Endodermal cell (in vitro differentiated cells): ENCODE measurements at regions not wholly inside any gene's neighbourhood (a gene's known extent, or its start where the extent isn't known, plus 50 kb on each side); places are given as distances from the start of the nearest gene placed in this dataset.

ENCODE experiments used
- DNase-seq: peaks from one replicate; pipeline ENCODE4 v3.0.0-alpha.2; 2017
- H3K27ac ChIP-seq: 2 replicates; pipeline ENCODE4 v1.5.1; 2013; ENCODE audit warnings: mild to moderate bottlenecking, low read depth, low read length, moderate library complexity
- H3K27me3 ChIP-seq: 2 replicates; pipeline ENCODE4 v1.6.1; 2013; ENCODE audit warnings: mild to moderate bottlenecking, low read length, moderate library complexity; ENCODE audit not compliant: insufficient read depth, control insufficient read depth, poor library complexity, severe bottlenecking
- H3K36me3 ChIP-seq: 2 replicates; pipeline ENCODE4 v1.7.0; 2013; ENCODE audit warnings: mild to moderate bottlenecking, low read length, moderate library complexity; ENCODE audit not compliant: control insufficient read depth, insufficient read depth
- H3K4me1 ChIP-seq: one replicate; pipeline ENCODE4 v1.7.0; 2013; ENCODE audit warnings: low read length; ENCODE audit not compliant: control insufficient read depth, insufficient read depth
- H3K4me3 ChIP-seq: 2 replicates; pipeline ENCODE4 v1.5.1; 2013; ENCODE audit warnings: mild to moderate bottlenecking, low read length, moderate library complexity
- H3K9ac ChIP-seq: 2 replicates; pipeline ENCODE4 v1.6.1; 2013; ENCODE audit warnings: mild to moderate bottlenecking, low read length, moderate library complexity; ENCODE audit not compliant: poor library complexity, severe bottlenecking; ENCODE audit errors: extremely low read depth
- H3K9me3 ChIP-seq: 2 replicates; pipeline ENCODE4 v1.6.1; 2013; ENCODE audit warnings: mild to moderate bottlenecking, low read length, moderate library complexity; ENCODE audit not compliant: control insufficient read depth
- H3K27ac Mint-ChIP-seq: 2 replicates; pipeline ENCODE4 v1.8.0; 2020; ENCODE audit warnings: mixed read lengths
- H3K27me3 Mint-ChIP-seq: 2 replicates; pipeline ENCODE4 v1.8.0; 2021; ENCODE audit warnings: mild to moderate bottlenecking, mixed read lengths; ENCODE audit not compliant: insufficient read depth
- H3K36me3 Mint-ChIP-seq: 2 replicates; pipeline ENCODE4 v1.8.0; 2020; ENCODE audit warnings: low read depth, mixed read lengths
- H3K4me1 Mint-ChIP-seq: 2 replicates; pipeline ENCODE4 v1.8.0; 2020; ENCODE audit warnings: mixed read lengths
- H3K4me3 Mint-ChIP-seq: 2 replicates; pipeline ENCODE4 v1.8.0; 2020; ENCODE audit warnings: mild to moderate bottlenecking, moderate library complexity, mixed read lengths
- H3K9me3 Mint-ChIP-seq: 2 replicates; pipeline ENCODE4 v1.8.0; 2020; ENCODE audit warnings: mild to moderate bottlenecking, mixed read lengths
- WGBS, 2 experiments: methylation state at CpG; one replicate each; pipeline versions ENCODE4 v1.1.5 to v1.1.7; 2013; ENCODE audit warnings: missing lambda C conversion rate in 2 of 2, mixed read lengths in 1 of 2; ENCODE audit not compliant: insufficient coverage in 1 of 2, insufficient read length in 1 of 2; 5-methylcytosine and 5-hydroxymethylcytosine counted together
- TF ChIP-seq, protein P1 (sequence below): fragments of 200-600 bp; sonication (generic); conservative IDR thresholded peaks from 2 replicates; pipeline ENCODE4 v1.5.0; 2021; ENCODE audit warnings: antibody characterized with exemption, mild to moderate bottlenecking

DNA sequence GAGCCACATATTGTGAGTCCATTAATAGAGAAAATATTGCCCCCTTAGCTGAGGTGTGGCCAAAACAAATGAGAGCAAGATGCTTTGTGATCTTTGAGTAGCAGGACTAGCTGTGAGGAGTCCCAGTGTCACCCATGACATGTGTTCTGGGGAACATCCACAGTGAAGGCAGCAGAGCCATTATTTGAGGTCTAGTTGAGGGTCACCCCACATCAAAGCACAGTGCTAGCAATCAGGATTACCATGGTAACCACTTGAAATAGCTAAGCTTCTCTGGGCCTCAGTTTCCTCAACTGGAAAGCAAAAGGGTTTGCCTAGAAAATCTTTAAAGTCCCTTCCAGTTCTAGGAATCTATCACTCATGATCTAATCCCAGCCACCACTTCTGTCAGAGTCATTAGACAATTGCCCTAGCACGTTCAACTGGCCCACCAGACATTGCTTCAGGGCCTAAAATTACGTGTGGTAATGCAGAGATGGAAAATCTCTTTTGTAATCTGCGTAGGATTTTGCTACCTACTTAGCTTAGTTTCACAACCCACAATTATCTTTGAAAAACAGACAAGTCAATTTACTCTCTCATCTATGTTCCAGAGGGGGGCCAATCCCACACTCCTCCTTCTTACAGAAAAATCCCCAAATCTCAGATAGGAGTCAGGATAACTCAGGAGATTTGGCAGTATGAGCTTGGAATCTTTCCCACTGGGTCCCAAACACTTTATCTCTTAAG, 251.2 kb upstream of the EGLN3 start:
- Histone ChIP-seq H3K9me3 (no peaks in the 10 kb centered on the region), H3K27ac (no peak overlapping the region), H3K4me1 (peaks cover 5% of the 10 kb centered on the region), H3K27me3 (peaks cover 36% of the 10 kb centered on the region), H3K4me3 (no peak overlapping the region), H3K36me3 (no peaks in the 10 kb centered on the region), H3K9ac (no peak overlapping the region)
- Mint-ChIP-seq H3K4me1 (peaks cover 11% of the 10 kb centered on the region), H3K4me3 (no peak overlapping the region), H3K36me3 (no peaks in the 10 kb centered on the region), H3K27me3 (peaks cover 25% of the 10 kb centered on the region), H3K27ac (no peak overlapping the region), H3K9me3 (peaks cover 2% of the 10 kb centered on the region)
- 93 to 100% methylated on average over 2 to 3 of the region's 3 CpGs for WGBS, 2 experiments
- TF ChIP-seq, protein P1, sequence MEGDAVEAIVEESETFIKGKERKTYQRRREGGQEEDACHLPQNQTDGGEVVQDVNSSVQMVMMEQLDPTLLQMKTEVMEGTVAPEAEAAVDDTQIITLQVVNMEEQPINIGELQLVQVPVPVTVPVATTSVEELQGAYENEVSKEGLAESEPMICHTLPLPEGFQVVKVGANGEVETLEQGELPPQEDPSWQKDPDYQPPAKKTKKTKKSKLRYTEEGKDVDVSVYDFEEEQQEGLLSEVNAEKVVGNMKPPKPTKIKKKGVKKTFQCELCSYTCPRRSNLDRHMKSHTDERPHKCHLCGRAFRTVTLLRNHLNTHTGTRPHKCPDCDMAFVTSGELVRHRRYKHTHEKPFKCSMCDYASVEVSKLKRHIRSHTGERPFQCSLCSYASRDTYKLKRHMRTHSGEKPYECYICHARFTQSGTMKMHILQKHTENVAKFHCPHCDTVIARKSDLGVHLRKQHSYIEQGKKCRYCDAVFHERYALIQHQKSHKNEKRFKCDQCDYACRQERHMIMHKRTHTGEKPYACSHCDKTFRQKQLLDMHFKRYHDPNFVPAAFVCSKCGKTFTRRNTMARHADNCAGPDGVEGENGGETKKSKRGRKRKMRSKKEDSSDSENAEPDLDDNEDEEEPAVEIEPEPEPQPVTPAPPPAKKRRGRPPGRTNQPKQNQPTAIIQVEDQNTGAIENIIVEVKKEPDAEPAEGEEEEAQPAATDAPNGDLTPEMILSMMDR = no peak
- no peak for DNase-seq

DNA sequence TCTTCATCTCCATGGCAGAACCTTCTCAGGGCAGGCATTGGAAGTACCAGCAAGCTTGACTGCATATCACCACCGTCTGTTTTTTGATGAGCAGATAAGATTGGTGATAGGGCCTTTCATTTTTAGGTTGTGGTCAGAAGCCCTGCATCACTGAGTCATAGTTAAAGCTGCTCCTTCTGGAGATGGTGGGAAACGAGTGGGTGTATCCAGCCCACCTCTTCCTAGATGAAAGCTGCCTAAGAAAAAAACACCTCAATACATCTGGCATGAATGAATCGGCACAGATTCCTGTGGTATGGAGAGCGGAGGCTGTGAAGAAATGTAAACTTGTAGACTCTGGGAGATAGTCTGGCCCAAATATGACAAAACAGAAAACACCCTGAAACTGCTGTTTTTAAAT, 248.7 kb upstream of the EGLN3 start:
- 80 to 100% methylated on average over 1 to 4 of the region's 4 CpGs for WGBS, 2 experiments
- Mint-ChIP-seq H3K36me3 (no peaks in the 10 kb centered on the region), H3K4me1 (peaks cover 11% of the 10 kb centered on the region), H3K27ac (no peak overlapping the region), H3K27me3 (peaks cover 16% of the 10 kb centered on the region), H3K9me3 (no peaks in the 10 kb centered on the region), H3K4me3 (no peak overlapping the region)
- peaks cover 5% of the 10 kb centered on the region for H3K4me1 ChIP-seq
- no peak for DNase-seq
- no peak overlapping the region for H3K9ac ChIP-seq
- H3K36me3 ChIP-seq = no peaks in the 10 kb centered on the region
- H3K4me3 ChIP-seq = no peak overlapping the region
- H3K27me3 ChIP-seq = peaks cover 27% of the 10 kb centered on the region
- no peaks in the 10 kb centered on the region for H3K9me3 ChIP-seq
- TF ChIP-seq, protein P1 = no peak
- H3K27ac ChIP-seq = no peak overlapping the region

DNA sequence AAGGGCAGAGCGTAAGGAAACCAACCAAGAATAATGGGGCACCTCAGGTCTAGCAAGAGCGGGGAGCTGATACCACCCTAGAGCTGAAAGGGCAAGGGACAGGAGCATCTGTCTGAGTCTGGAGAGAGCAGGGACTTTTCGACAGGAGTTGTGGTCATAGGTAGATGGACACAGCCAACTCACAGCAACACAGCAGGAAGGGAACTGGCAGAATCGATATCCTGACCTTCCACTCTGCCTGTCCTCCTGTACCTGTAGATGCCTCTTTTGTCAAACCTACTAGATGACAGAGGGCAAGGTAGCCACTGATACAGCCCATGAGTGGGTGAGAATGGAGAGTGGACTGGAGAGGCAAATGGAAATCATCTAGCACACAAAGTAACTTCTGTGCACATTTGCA, 247.2 kb upstream of the EGLN3 start:
- Histone ChIP-seq H3K9me3 (no peaks in the 10 kb centered on the region), H3K36me3 (no peaks in the 10 kb centered on the region), H3K4me3 (no peak overlapping the region), H3K27ac (no peak overlapping the region), H3K4me1 (peaks cover 5% of the 10 kb centered on the region), H3K9ac (no peak overlapping the region), H3K27me3 (peaks cover 24% of the 10 kb centered on the region)
- Mint-ChIP-seq H3K36me3 (no peaks in the 10 kb centered on the region), H3K4me1 (peaks cover 11% of the 10 kb centered on the region), H3K27ac (no peak overlapping the region), H3K9me3 (peaks cover 5% of the 10 kb centered on the region), H3K27me3 (peaks cover 12% of the 10 kb centered on the region), H3K4me3 (no peak overlapping the region)
- WGBS, 2 experiments = 94 to 100% methylated on average over 1 to 4 of the region's 4 CpGs
- DNase-seq = no peak
- TF ChIP-seq, protein P1 = no peak
